OCI-LY3 (cell line): ENCODE measurements at regions not wholly inside any gene's neighbourhood (a gene's known extent, or its start where the extent isn't known, plus 50 kb on each side); places are given as distances from the start of the nearest gene placed in this dataset.

Experiments used
- H2AFZ ChIP-seq: fragments of 200-600, 300-600 bp; shearing (Covaris generic); 2 replicates; pipeline ENCODE4 v1.6.0; 2014; ENCODE audit warnings: antibody characterized with exemption, low read depth, low read length
- H3K27ac ChIP-seq: fragments of 200-600, 300-600 bp; sonication (generic); 2 replicates; pipeline ENCODE4 v1.5.1; 2014; ENCODE audit warnings: mild to moderate bottlenecking, low read length, moderate library complexity, mixed read lengths
- H3K27me3 ChIP-seq: fragments of 200-600, 300-600 bp; sonication (generic); 2 replicates; pipeline ENCODE4 v1.6.1; 2014; ENCODE audit warnings: low read depth, low read length, mixed read lengths
- H3K36me3 ChIP-seq: fragments of 200-600, 300-600 bp; sonication (generic); replicated peaks from 2 replicates; pipeline ENCODE3; 2014; ENCODE audit warnings: low read depth, low read length, mixed read lengths
- H3K4me1 ChIP-seq: fragments of 300-600, 200-600 bp; sonication (generic); 2 replicates; pipeline ENCODE4 v1.6.1; 2014; ENCODE audit warnings: low read length, mixed read lengths
- H3K4me2 ChIP-seq: fragments of 200-600, 300-600 bp; sonication (generic); 2 replicates; pipeline ENCODE4 v1.6.1; 2014; ENCODE audit warnings: low read length, mixed read lengths
- H3K4me3 ChIP-seq: fragments of 300-600, 200-600 bp; sonication (generic); 2 replicates; pipeline ENCODE4 v1.5.1; 2014; ENCODE audit warnings: antibody characterized with exemption, mild to moderate bottlenecking, low read length, moderate library complexity
- H3K79me2 ChIP-seq: fragments of 300-600, 200-600 bp; shearing (Covaris generic); 2 replicates; pipeline ENCODE4 v1.6.1; 2014; ENCODE audit warnings: mild to moderate bottlenecking, low read length, mixed read lengths
- H3K9ac ChIP-seq: fragments of 300-600, 200-600 bp; shearing (Covaris generic); 2 replicates; pipeline ENCODE4 v1.6.0; 2014; ENCODE audit warnings: mild to moderate bottlenecking, low read length, moderate library complexity
- H3K9me3 ChIP-seq: fragments of 200-600, 300-600 bp; shearing (Covaris generic); 2 replicates; pipeline ENCODE4 v1.6.1; 2014; ENCODE audit warnings: low read length, mixed read lengths; ENCODE audit not compliant: insufficient read depth
- H4K20me1 ChIP-seq: fragments of 200-600, 300-600 bp; sonication (generic); 2 replicates; pipeline ENCODE4 v1.6.1; 2016; ENCODE audit warnings: low read length, mixed read lengths; ENCODE audit not compliant: insufficient read depth
- CTCF ChIP-seq: fragments of 200-600, 300-600 bp; sonication (generic); IDR thresholded peaks from 2 replicates; pipeline ENCODE4 v1.5.1; 2014; ENCODE audit warnings: antibody characterized with exemption, low read length, low read depth
- EZH2phosphoT487 ChIP-seq: fragments of 200-600 bp; shearing (Covaris generic); IDR thresholded peaks from 2 replicates; pipeline ENCODE4 v1.6.1; 2018; ENCODE audit warnings: antibody characterized with exemption, mixed run types, low read depth

GRCh38 chrX:117376460-117376859, 740.1 kb downstream of the KLHL13 start:
- Histone ChIP-seq H3K79me2 (no peaks in the 10 kb centered on the region), H2AFZ (no peak overlapping the region), H3K9me3 (no peaks in the 10 kb centered on the region), H4K20me1 (no peaks in the 10 kb centered on the region), H3K4me3 (no peak overlapping the region), H3K36me3 (no peaks in the 10 kb centered on the region), H3K9ac (no peak overlapping the region), H3K4me1 (no peaks in the 10 kb centered on the region), H3K4me2 (no peak overlapping the region), H3K27me3 (no peaks in the 10 kb centered on the region), H3K27ac (no peak overlapping the region)
- no peak for TF ChIP-seq EZH2phosphoT487
- TF ChIP-seq CTCF, result no peak

- H3K27me3 ChIP-seq, result no peaks in the 10 kb centered on the region
- no peaks in the 10 kb centered on the region for H3K36me3 ChIP-seq
- H4K20me1 ChIP-seq, result no peaks in the 10 kb centered on the region
- no peaks in the 10 kb centered on the region for H3K9me3 ChIP-seq
- no peak overlapping the region for H3K27ac ChIP-seq
- no peak overlapping the region for H3K9ac ChIP-seq
- H3K4me3 ChIP-seq, result no peak overlapping the region
- no peak overlapping the region for H3K4me2 ChIP-seq
- no peaks in the 10 kb centered on the region for H3K79me2 ChIP-seq
- no peak overlapping the region for H2AFZ ChIP-seq
- H3K4me1 ChIP-seq, result no peaks in the 10 kb centered on the region
- TF ChIP-seq CTCF, result no peak
- TF ChIP-seq EZH2phosphoT487, result no peak
These were observed 781.4 kb downstream of the KLHL13 start for GRCh38 chrX:117335209-117335608.

GRCh38 chrX:117327373-117327772, 789.2 kb downstream of the KLHL13 start:
- Histone ChIP-seq H3K79me2 (no peaks in the 10 kb centered on the region), H3K9ac (no peak overlapping the region), H4K20me1 (no peaks in the 10 kb centered on the region), H3K27me3 (no peaks in the 10 kb centered on the region), H2AFZ (no peak overlapping the region), H3K27ac (no peak overlapping the region), H3K9me3 (no peaks in the 10 kb centered on the region), H3K4me2 (no peak overlapping the region), H3K4me3 (no peak overlapping the region), H3K4me1 (no peaks in the 10 kb centered on the region), H3K36me3 (no peaks in the 10 kb centered on the region)
- no peak for TF ChIP-seq EZH2phosphoT487
- TF ChIP-seq CTCF, result no peak

GRCh38 chrX:117325706-117326105, 790.9 kb downstream of the KLHL13 start:
- Histone ChIP-seq H3K9ac (no peak overlapping the region), H3K79me2 (no peaks in the 10 kb centered on the region), H3K9me3 (no peaks in the 10 kb centered on the region), H3K36me3 (no peaks in the 10 kb centered on the region), H2AFZ (no peak overlapping the region), H3K4me1 (no peaks in the 10 kb centered on the region), H3K27me3 (no peaks in the 10 kb centered on the region), H3K27ac (no peak overlapping the region), H4K20me1 (no peaks in the 10 kb centered on the region), H3K4me2 (no peak overlapping the region), H3K4me3 (no peak overlapping the region)
- no peak for TF ChIP-seq EZH2phosphoT487
- no peak for TF ChIP-seq CTCF
